ENCODE measurements at regions not wholly inside any gene's neighbourhood (a gene's known extent, or its start where the extent isn't known, plus 50 kb on each side); places are given as distances from the start of the nearest gene placed in this dataset.
"Not testable (repeated sequence)": the region's sequence is repeated elsewhere in the genome, so short reads cannot be mapped to it uniquely, and the experiment has no call there.

DNA sequence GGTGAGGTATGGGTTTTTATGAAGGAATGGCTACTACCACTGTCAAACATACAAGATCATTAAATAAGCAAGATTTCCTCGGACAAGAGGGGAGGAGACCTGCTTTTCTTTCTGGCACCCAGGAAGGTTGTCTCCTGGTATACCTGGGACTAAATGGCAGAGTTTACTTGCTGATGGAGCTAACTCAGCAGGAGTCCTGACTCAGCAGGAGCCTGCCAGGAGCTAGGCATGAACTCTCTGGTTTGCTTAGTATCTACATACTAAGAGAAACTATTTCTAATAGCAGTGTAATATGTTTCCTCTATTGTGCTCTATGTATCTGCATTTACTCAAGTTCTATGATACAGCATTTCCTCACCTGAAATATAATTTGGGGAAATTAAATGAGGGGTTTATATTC is 404.2 kb downstream of the RSL24D1 start:
- ChIA-PET CTCF (no interaction called here), POLR2A (ENCODE audit: unreplicated experiment) (no interaction called here)
- Histone ChIP-seq H3K4me1 (ENCODE audit: insufficient read depth, low read length) (no peaks in the 10 kb centered on the region), H3K9ac (ENCODE audit: low read length) (no peak overlapping the region), H3K27me3 (ENCODE audit: low read length) (no peaks in the 10 kb centered on the region), H3K9me3 (ENCODE audit: low read length) (no peaks in the 10 kb centered on the region), H3K9me2 (replicated peaks; ENCODE audit: low read length) (no peaks in the 10 kb centered on the region), H3K79me2 (ENCODE audit: low read length) (no peaks in the 10 kb centered on the region), H4K20me1 (ENCODE audit: low read length) (no peaks in the 10 kb centered on the region), H3F3A (ENCODE audit: low read length, unreplicated experiment) (no peaks in the 10 kb centered on the region), H2AFZ (ENCODE audit: low read length) (no peak overlapping the region), H3K27ac (ENCODE audit: low read length) (no peak overlapping the region), H3K4me2 (ENCODE audit: low read length) (no peak overlapping the region), H3K36me3 (ENCODE audit: low read depth, low read length) (no peaks in the 10 kb centered on the region), H3K4me3 (ENCODE audit: low read length) (no peak overlapping the region)
- ATAC-seq (no peak), DNase-seq (no peak)
- no peak for TF ChIP-seq EZH2 (IDR thresholded peaks at IDR 0.05; ENCODE audit: low read length, unreplicated experiment)
- no peak for TF ChIP-seq EZH2phosphoT487 (IDR thresholded peaks at IDR 0.05; ENCODE audit: borderline replicate concordance, low read length)
- TF ChIP-seq, protein P1, sequence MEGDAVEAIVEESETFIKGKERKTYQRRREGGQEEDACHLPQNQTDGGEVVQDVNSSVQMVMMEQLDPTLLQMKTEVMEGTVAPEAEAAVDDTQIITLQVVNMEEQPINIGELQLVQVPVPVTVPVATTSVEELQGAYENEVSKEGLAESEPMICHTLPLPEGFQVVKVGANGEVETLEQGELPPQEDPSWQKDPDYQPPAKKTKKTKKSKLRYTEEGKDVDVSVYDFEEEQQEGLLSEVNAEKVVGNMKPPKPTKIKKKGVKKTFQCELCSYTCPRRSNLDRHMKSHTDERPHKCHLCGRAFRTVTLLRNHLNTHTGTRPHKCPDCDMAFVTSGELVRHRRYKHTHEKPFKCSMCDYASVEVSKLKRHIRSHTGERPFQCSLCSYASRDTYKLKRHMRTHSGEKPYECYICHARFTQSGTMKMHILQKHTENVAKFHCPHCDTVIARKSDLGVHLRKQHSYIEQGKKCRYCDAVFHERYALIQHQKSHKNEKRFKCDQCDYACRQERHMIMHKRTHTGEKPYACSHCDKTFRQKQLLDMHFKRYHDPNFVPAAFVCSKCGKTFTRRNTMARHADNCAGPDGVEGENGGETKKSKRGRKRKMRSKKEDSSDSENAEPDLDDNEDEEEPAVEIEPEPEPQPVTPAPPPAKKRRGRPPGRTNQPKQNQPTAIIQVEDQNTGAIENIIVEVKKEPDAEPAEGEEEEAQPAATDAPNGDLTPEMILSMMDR (conservative IDR thresholded peaks at IDR 0.05; ENCODE audit: low read depth, low read length): no peak
- intact Hi-C loops (cut with micrococcal nuclease): no loop called here
- BruUV-seq (replicated peaks): no TSS peak

DNA sequence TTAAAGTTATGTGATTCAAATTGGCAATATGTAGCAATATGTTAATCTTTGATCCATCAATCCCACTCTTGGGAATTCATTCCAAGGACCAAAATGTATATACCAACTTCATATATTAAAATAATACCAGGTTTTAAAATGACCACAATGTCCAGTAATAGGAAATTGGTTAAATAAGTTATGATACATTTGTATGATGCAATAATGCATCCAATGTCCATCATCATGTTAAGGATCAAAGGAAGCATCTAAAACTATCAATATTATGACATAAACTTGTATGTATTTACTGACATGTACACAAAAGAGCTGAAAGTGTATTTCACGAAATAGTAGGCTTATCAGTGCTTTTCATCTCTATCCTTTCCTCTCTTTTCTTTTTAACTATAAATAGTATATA is 406.0 kb downstream of the RSL24D1 start:
- Histone ChIP-seq H2AFZ (ENCODE audit: low read length) (no peak overlapping the region), H3K27ac (ENCODE audit: low read length) (no peak overlapping the region), H3K27me3 (ENCODE audit: low read length) (no peaks in the 10 kb centered on the region), H3K36me3 (ENCODE audit: low read depth, low read length) (no peaks in the 10 kb centered on the region), H3K4me3 (ENCODE audit: low read length) (no peak overlapping the region), H4K20me1 (ENCODE audit: low read length) (no peaks in the 10 kb centered on the region), H3K4me1 (ENCODE audit: insufficient read depth, low read length) (no peaks in the 10 kb centered on the region), H3K9me3 (ENCODE audit: low read length) (no peaks in the 10 kb centered on the region), H3K9me2 (replicated peaks; ENCODE audit: low read length) (no peaks in the 10 kb centered on the region), H3K4me2 (ENCODE audit: low read length) (no peak overlapping the region), H3K79me2 (ENCODE audit: low read length) (no peaks in the 10 kb centered on the region), H3K9ac (ENCODE audit: low read length) (no peak overlapping the region), H3F3A (ENCODE audit: low read length, unreplicated experiment) (no peaks in the 10 kb centered on the region)
- no TSS peak for BruUV-seq (replicated peaks)
- intact Hi-C loops (cut with micrococcal nuclease): no loop called here
- ChIA-PET CTCF (no interaction called here), POLR2A (ENCODE audit: unreplicated experiment) (no interaction called here)
- no peak for DNase-seq
- no peak for ATAC-seq
- no peak for TF ChIP-seq EZH2phosphoT487 (IDR thresholded peaks at IDR 0.05; ENCODE audit: borderline replicate concordance, low read length)
- no peak for TF ChIP-seq EZH2 (IDR thresholded peaks at IDR 0.05; ENCODE audit: low read length, unreplicated experiment)
- TF ChIP-seq, protein P1 (conservative IDR thresholded peaks at IDR 0.05; ENCODE audit: low read depth, low read length): no peak

DNA sequence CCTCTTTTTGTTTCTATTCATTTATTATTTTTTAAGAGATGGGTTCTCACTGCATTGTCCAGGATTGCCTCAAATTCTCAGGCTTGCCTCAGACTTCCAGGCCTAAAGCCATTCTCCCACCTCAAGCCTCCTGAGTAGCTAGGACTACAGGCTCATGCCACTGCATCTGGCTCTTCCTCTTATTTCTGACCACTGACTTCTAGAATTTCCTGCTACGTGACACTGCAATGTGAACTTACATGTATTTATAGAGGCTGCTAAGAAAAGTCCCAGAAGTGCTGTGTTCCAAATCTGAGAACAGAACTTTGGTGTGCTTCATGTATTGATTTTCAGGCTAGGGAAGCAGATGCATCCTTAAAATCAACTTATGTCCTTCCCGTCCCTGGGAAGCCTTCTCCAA is 407.4 kb downstream of the RSL24D1 start:
- Histone ChIP-seq H4K20me1 (ENCODE audit: low read length) (no peaks in the 10 kb centered on the region), H3K27ac (ENCODE audit: low read length) (no peak overlapping the region), H2AFZ (ENCODE audit: low read length) (no peak overlapping the region), H3K27me3 (ENCODE audit: low read length) (no peaks in the 10 kb centered on the region), H3K79me2 (ENCODE audit: low read length) (no peaks in the 10 kb centered on the region), H3K9me2 (replicated peaks; ENCODE audit: low read length) (no peaks in the 10 kb centered on the region), H3K4me2 (ENCODE audit: low read length) (no peak overlapping the region), H3F3A (ENCODE audit: low read length, unreplicated experiment) (no peaks in the 10 kb centered on the region), H3K4me3 (ENCODE audit: low read length) (no peak overlapping the region), H3K9ac (ENCODE audit: low read length) (no peak overlapping the region), H3K4me1 (ENCODE audit: insufficient read depth, low read length) (no peaks in the 10 kb centered on the region), H3K36me3 (ENCODE audit: low read depth, low read length) (no peaks in the 10 kb centered on the region), H3K9me3 (ENCODE audit: low read length) (no peaks in the 10 kb centered on the region)
- BruUV-seq (replicated peaks): no TSS peak
- no peak for TF ChIP-seq EZH2 (IDR thresholded peaks at IDR 0.05; ENCODE audit: low read length, unreplicated experiment)
- TF ChIP-seq, protein P1 (conservative IDR thresholded peaks at IDR 0.05; ENCODE audit: low read depth, low read length): no peak
- TF ChIP-seq EZH2phosphoT487 (IDR thresholded peaks at IDR 0.05; ENCODE audit: borderline replicate concordance, low read length): no peak
- CTCF ChIA-PET: no interaction called here
- DNase-seq (no peak), ATAC-seq (no peak)
- intact Hi-C loops (cut with micrococcal nuclease): no loop called here
- POLR2A ChIA-PET (ENCODE audit: unreplicated experiment): no interaction called here

DNA sequence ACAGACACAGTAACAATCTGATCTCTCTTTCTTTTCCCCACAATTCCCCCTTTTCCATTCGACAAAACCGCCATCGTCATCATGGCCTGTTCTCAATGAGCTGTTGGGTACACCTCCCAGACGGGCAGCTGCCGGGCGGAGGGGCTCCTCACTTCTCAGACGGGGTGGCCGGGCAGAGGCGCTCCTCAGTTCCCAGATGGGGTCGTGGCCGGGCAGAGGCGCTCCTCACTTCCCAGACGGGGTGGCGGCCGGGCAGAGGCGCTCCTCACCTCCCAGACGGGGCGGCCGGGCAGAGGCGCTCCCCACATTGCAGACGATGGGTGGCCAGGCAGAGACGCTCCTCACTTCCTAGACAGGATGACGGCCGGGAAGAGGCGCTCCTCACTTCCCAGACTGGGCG is 415.5 kb downstream of the RSL24D1 start:
- H3F3A ChIP-seq (ENCODE audit: low read length, unreplicated experiment); H3K27me3 ChIP-seq (ENCODE audit: low read length); H3K4me2 ChIP-seq (ENCODE audit: low read length); H3K9ac ChIP-seq (ENCODE audit: low read length); H4K20me1 ChIP-seq (ENCODE audit: low read length); BruUV-seq (replicated peaks); H3K9me2 ChIP-seq (replicated peaks; ENCODE audit: low read length); H3K4me3 ChIP-seq (ENCODE audit: low read length); CTCF ChIA-PET; H3K36me3 ChIP-seq (ENCODE audit: low read depth, low read length); H3K79me2 ChIP-seq (ENCODE audit: low read length); POLR2A ChIA-PET (ENCODE audit: unreplicated experiment); ATAC-seq; H3K27ac ChIP-seq (ENCODE audit: low read length); intact Hi-C loops (cut with micrococcal nuclease); H3K4me1 ChIP-seq (ENCODE audit: insufficient read depth, low read length); DNase-seq; H2AFZ ChIP-seq (ENCODE audit: low read length); H3K9me3 ChIP-seq (ENCODE audit: low read length): not testable (repeated sequence)
